HFF-Myc (cell line): ENCODE measurements at regions not wholly inside any gene's neighbourhood (a gene's known extent, or its start where the extent isn't known, plus 50 kb on each side); places are given as distances from the start of the nearest gene placed in this dataset.
"Not testable (repeated sequence)": the region's sequence is repeated elsewhere in the genome, so short reads cannot be mapped to it uniquely, and the experiment has no call there.

Experiments
- DNase-seq: peaks from one replicate; pipeline ENCODE4 v3.0.0-alpha.2; 2011; ENCODE audit warnings: low read depth; ENCODE audit errors: extremely low read depth
- H3K4me3 ChIP-seq: replicated peaks from 2 replicates; pipeline ENCODE4 v1.5.1; 2011; ENCODE audit warnings: low read depth, mild to moderate bottlenecking, control low read depth, low read length
- CTCF ChIP-seq: IDR thresholded peaks from 2 replicates; pipeline ENCODE4 v1.5.1; 2012; ENCODE audit warnings: mild to moderate bottlenecking, low read depth, low read length, control low read depth; ENCODE audit errors: missing control alignments

- no peak for TF ChIP-seq CTCF
- DNase-seq = no peak
- H3K4me3 ChIP-seq = no peak overlapping the region
These were observed 101.6 kb downstream of the HSFY2 start for GRCh38 chrY:18671970-18672369.

- H3K4me3 ChIP-seq, DNase-seq: not testable (repeated sequence)
These were observed 87.5 kb downstream of the HSFY2 start for GRCh38 chrY:18686027-18686426.

DNA sequence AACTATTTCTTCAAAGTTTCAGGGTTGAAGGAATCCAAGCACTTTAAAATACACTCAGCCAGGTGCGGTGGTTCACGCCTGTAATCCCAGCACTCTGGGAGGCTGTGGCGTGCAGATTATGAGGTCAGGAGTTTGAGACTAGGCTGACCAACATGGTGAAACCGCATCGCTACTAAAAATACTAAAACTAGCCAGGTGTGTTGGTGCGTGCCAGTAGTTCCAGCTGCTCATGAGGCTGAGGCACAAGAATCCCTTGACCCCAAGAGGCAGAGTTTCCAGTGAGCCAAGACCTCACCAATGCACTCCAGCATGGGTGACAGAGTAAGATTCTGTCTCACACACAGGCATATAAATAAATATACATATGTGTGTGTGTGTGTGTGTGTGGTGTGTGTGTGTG lies 85.2 kb downstream of the HSFY2 start:
- not testable (repeated sequence) for H3K4me3 ChIP-seq, DNase-seq

DNA sequence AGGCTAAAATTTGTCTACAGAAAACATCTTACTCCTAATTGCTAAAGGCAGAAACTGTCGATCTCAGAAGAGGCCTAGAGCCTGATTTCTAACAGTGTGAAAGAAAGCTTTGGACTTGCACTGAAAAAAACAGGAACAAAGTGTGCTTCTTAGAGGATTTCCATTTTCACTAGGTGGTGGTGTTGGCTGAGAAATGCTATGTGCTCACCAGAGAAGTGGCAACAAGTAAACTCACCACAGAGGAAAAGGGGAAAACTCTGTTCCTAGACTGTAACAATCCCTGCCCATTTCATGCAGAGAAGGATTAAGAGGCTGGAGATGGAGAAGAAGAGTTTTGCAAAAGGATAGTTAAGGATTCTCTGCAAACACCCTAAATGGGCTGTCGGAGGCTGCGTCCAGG lies 84.1 kb downstream of the HSFY2 start:
- H3K4me3 ChIP-seq, DNase-seq: not testable (repeated sequence)

- H3K4me3 ChIP-seq, DNase-seq: not testable (repeated sequence)
These were observed 83.5 kb downstream of the HSFY2 start for GRCh38 chrY:18689890-18690593.

DNA sequence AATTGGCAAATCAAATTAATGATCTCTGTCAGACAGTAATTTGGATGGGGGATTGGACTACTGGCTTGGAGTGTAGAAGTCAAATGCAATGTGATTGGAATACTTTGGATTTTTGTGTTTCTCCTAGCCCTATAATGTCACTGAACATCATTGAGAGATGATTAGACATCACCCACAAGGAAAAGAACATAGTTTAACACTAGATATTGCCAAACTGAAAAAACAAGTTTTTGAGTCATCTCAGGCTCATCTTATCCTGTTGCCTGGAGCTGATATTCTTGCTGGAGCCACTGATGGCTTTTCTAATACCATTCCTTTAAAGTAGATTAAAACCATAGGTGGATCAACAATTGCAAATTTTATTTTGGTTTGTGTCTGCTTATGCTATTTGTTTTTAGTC lies 76.7 kb downstream of the HSFY2 start:
- DNase-seq, H3K4me3 ChIP-seq: not testable (repeated sequence)

DNA sequence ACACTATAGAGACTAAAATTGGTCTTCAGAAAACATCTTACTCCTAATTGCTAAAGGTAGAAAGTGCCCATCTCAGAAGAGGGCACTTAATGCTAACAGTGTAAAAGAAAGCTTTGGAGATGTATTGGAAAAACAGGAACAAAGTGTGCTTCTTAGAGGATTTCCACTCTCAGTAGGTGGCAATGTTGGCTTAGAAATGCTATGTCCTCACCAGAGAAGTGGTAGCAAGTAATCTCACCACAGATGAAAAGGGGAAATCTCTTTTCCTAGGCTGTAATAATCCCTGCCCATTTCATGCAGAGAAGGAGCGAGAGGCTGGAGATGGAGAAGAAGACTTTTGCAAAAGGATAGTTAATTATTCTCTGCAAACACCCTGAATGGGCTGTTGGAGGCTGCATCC lies 69.3 kb downstream of the HSFY2 start:
- DNase-seq, H3K4me3 ChIP-seq: not testable (repeated sequence)

- not testable (repeated sequence) for DNase-seq, H3K4me3 ChIP-seq
These were observed 61.8 kb downstream of the HSFY2 start for GRCh38 chrY:18711785-18712184.

- H3K4me3 ChIP-seq, DNase-seq: not testable (repeated sequence)
These were observed 59.8 kb downstream of the HSFY2 start for GRCh38 chrY:18713760-18714159.

DNA sequence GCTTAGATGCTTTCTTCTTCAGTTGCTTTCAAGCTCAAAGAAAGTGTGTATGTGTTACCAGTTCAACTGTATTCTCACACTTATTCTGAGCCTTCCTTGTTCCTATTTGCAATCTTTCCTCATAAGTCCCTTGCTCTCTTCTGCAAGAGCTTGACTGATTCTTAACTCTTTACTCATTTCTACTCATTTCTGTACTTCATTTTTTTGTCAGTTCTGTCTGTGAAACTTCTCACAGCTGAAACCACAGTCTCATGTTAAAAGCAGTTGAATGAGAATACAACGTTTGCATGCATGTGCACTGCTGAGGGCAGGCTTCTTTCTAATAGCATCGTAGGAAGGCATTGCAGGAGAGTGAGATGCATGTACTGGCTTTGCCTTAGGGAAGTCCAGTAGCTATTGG lies 54.8 kb downstream of the HSFY2 start:
- not testable (repeated sequence) for DNase-seq, H3K4me3 ChIP-seq

- DNase-seq, H3K4me3 ChIP-seq: not testable (repeated sequence)
These were observed 53.1 kb downstream of the HSFY2 start for GRCh38 chrY:18720395-18720794.
